Pons (tissue), 1 donor: ENCODE measurements at regions not wholly inside any gene's neighbourhood (a gene's known extent, or its start where the extent isn't known, plus 50 kb on each side); places are given as distances from the start of the nearest gene placed in this dataset.

Experiments
- DNase-seq: peaks from one replicate; pipeline ENCODE4 v3.0.0-alpha.2; 2016; ENCODE audit warnings: low spot score

- DNase-seq, result no peak
These were observed 1349.6 kb upstream of the C9orf72 start for GRCh38 chr9:28922891-28923290.

GRCh38 chr9:28923351-28923750 is 1350.1 kb upstream of the C9orf72 start:
- DNase-seq, result no peak

GRCh38 chr9:28925157-28925556 is 1351.9 kb upstream of the C9orf72 start:
- DNase-seq, result no peak

- no peak for DNase-seq
These were observed 1353.0 kb upstream of the C9orf72 start for GRCh38 chr9:28926306-28926705.

- DNase-seq, result no peak
These were observed 1354.4 kb upstream of the C9orf72 start for GRCh38 chr9:28927691-28928090.

- DNase-seq, result no peak
These were observed 1356.2 kb upstream of the C9orf72 start for GRCh38 chr9:28929433-28929832.

GRCh38 chr9:28930766-28931165 is 1357.5 kb upstream of the C9orf72 start:
- no peak for DNase-seq

GRCh38 chr9:28934111-28934510 is 1360.8 kb upstream of the C9orf72 start:
- DNase-seq, result no peak

- DNase-seq, result no peak
These were observed 1365.7 kb upstream of the C9orf72 start for GRCh38 chr9:28938981-28939380.

- no peak for DNase-seq
These were observed 1368.6 kb upstream of the C9orf72 start for GRCh38 chr9:28941856-28942255.

- no peak for DNase-seq
These were observed 1369.7 kb upstream of the C9orf72 start for GRCh38 chr9:28942941-28943340.

GRCh38 chr9:28946648-28947047 is 1373.4 kb upstream of the C9orf72 start:
- no peak for DNase-seq

- no peak for DNase-seq
These were observed 1378.7 kb upstream of the C9orf72 start for GRCh38 chr9:28951945-28952344.

GRCh38 chr9:28956116-28956880 is 1383.0 kb upstream of the C9orf72 start:
- DNase-seq, result no peak

- no peak for DNase-seq
These were observed 1387.3 kb upstream of the C9orf72 start for GRCh38 chr9:28960602-28961001.

GRCh38 chr9:28961623-28962022 is 1388.3 kb upstream of the C9orf72 start:
- DNase-seq, result no peak

GRCh38 chr9:28967226-28967625 is 1393.9 kb upstream of the C9orf72 start:
- no peak for DNase-seq

- no peak for DNase-seq
These were observed 1397.0 kb upstream of the C9orf72 start for GRCh38 chr9:28970241-28970654.

GRCh38 chr9:28971881-28972280 is 1398.6 kb upstream of the C9orf72 start:
- no peak for DNase-seq

GRCh38 chr9:28976250-28976649 is 1403.0 kb upstream of the C9orf72 start:
- no peak for DNase-seq

GRCh38 chr9:28976684-28977083 is 1403.4 kb upstream of the C9orf72 start:
- no peak for DNase-seq

- no peak for DNase-seq
These were observed 1407.8 kb upstream of the C9orf72 start for GRCh38 chr9:28981129-28981528.

- peak; percentile 21 for DNase-seq
These were observed 1408.4 kb upstream of the C9orf72 start for GRCh38 chr9:28981711-28982110.

GRCh38 chr9:28984016-28984415 is 1410.7 kb upstream of the C9orf72 start:
- no peak for DNase-seq
